DMS 273 (cell line): ENCODE measurements at regions not wholly inside any gene's neighbourhood (a gene's known extent, or its start where the extent isn't known, plus 50 kb on each side); places are given as distances from the start of the nearest gene placed in this dataset.
A peak's percentile ranks its signal among the peaks of the same experiment; 100 is the strongest.
"Not testable (repeated sequence)": the region's sequence is repeated elsewhere in the genome, so short reads cannot be mapped to it uniquely, and the experiment has no call there.

Experiments
- DNase-seq: peaks from one replicate; lab custom pipeline; 2025; ENCODE audit not compliant: unreplicated experiment; lab: John Stamatoyannopoulos, UW

- DNase-seq, result no peak
Measured at GRCh38 chr12:37666069-37666781, 650.3 kb upstream of the ALG10B start.

- DNase-seq, result not testable (repeated sequence)
Measured at GRCh38 chr12:37668557-37668956, 648.0 kb upstream of the ALG10B start.

- DNase-seq, result peak; percentile 1
Measured at GRCh38 chr12:37672655-37673260, 643.8 kb upstream of the ALG10B start.

GRCh38 chr12:37720846-37721245 lies 595.7 kb upstream of the ALG10B start:
- DNase-seq, result no peak

- no peak for DNase-seq
Measured at GRCh38 chr12:37733856-37734255, 582.7 kb upstream of the ALG10B start.
